Eye (tissue), 1 donor: ENCODE measurements at regions not wholly inside any gene's neighbourhood (a gene's known extent, or its start where the extent isn't known, plus 50 kb on each side); places are given as distances from the start of the nearest gene placed in this dataset.

Source experiments
- DNase-seq: peaks from one replicate; pipeline ENCODE4 v3.0.0-alpha.2; 2015

DNA sequence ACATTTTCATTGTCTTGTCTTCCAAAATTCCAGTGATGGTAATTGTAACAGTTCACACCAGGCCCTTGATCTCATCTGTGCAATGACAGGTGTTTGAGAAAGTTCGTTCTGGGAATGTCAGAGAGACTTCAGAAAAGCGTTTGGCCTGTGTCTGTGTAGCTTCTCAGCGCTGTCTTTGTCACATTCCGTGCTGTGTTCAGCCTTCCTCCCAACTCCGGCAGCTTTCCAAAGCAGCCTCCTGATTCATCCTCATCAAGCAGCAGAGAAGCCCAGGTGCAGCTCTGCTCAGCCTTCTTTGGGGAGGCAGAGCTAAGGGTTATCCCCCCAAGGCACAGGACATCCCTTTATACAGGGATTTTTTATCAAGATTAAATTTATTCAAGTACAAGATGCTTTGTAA is 494.0 kb upstream of the SUCLG2 start:
- no peak for DNase-seq

- DNase-seq: no peak
Measured at GRCh38 chr3:68142441-68142840, 488.0 kb upstream of the SUCLG2 start.

DNA sequence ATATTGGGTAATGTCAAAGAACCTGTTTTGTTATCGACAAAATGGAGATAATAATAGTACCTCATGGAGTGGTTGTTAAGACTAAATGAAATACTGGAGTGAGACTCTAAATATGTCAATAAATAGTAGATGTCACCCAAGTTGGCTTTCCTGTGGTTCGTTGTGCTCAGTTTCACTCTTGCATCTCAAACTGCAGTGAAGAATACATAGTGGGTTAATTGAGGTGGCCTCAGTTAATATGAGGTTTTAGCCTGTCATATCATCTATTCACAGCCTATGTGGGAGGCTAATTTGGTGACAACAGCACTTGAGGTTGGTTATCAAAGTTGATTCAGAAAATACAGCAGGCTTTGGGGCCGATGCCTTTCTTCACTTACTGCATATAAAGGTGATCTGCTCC is 485.5 kb upstream of the SUCLG2 start:
- no peak for DNase-seq

DNA sequence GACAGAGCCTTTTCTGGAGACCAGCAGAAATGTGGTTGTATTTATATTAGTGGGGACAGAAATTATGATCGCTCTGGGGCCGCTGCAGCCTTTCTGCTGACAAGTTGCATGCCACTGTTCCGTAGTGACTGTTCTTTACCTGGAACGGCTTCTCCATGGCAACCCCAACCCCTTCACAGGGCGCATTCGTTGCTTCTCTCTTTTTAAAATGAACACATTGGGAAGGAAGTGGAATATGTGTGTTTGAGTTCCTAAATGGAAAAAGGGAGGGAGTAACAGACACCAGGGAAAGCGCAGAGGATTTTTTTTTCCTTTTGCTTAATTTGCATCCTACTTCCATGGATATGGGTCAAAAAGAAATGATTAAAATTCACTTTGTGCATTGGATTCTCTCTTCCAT is 482.0 kb upstream of the SUCLG2 start:
- DNase-seq: no peak

- DNase-seq: no peak
Measured at GRCh38 chr3:68135067-68135466, 480.7 kb upstream of the SUCLG2 start.

DNA sequence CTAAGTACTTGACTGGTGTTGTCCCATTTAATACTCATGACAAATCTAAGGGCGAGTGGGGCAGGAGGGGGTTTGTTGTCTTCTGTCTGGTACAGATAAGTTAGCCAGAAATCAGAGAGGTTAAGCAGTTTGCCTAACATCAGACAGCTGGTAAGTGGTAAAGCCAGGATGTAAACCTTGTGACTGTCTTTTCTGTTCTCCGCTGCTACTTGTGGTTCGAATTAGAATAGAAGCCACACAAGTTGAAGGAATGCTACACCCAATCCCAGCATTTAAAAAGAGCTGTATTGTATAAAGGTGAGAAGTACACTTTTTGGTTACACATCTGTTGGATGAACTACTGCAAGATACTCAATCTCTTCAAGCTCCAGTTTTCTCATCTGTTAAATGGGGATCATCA is 474.7 kb upstream of the SUCLG2 start:
- no peak for DNase-seq

DNA sequence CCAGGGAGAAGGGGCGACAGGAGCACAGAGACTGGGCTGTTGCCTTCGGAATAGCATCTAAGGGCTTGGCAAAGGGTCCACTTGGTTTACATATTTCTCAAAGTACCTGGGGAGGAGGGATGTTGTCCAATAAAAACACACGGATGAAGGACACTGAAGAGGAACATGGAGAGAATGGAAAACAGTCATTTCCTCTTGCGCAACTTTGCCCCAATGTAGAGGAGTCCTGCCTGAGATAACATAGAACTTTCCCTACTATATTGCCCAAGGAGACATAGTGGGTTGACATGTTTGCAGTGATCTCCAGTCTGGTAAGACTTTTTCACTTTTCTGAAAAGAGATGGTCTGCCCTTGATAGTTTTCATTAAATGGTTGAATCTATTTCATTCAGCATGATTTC is 468.8 kb upstream of the SUCLG2 start:
- DNase-seq: no peak

GRCh38 chr3:68121287-68121686 is 466.9 kb upstream of the SUCLG2 start:
- DNase-seq: no peak

GRCh38 chr3:68116580-68116979 is 462.2 kb upstream of the SUCLG2 start:
- no peak for DNase-seq

DNA sequence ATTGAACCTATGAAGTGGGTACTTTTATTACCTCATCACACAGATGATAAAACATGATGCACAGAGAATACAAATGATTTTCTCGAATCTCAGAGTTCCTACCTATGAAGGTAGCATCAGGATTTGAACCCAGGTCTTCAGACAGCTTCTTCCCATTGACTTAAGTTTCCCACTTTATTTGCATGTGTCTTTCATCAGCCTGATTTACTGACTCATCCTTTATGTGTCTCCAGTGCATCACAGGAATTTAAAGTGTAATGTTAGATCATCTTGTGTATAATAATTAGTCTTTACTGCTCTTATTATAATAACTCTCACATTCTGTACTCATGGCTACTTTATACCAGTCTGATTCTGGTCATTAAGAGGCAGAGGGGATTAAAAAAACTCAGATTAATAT is 449.4 kb upstream of the SUCLG2 start:
- DNase-seq: no peak

GRCh38 chr3:68090571-68090970 is 436.2 kb upstream of the SUCLG2 start:
- no peak for DNase-seq

GRCh38 chr3:68089572-68090011 is 435.2 kb upstream of the SUCLG2 start:
- peak; percentile 13 for DNase-seq

DNA sequence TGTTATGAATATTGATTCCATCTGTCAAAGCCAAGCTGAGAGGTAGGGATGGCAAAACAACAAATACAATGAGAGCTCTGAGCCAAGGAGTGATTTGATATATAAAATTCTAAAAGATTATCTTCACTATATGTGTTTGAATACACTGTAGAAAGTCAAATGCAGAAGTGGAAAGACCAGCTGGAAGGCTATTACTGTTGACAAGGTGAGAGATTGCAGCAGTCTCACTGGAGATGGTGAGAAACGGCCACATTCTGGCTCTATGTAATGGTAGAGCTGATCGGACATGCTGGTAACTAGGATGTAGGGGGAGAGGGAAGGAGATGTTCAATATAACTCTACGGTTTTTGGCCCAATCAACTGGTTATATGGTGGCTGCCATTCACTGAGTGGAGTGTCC is 434.2 kb upstream of the SUCLG2 start:
- no peak for DNase-seq

GRCh38 chr3:68088216-68088615 is 433.8 kb upstream of the SUCLG2 start:
- DNase-seq: no peak

DNA sequence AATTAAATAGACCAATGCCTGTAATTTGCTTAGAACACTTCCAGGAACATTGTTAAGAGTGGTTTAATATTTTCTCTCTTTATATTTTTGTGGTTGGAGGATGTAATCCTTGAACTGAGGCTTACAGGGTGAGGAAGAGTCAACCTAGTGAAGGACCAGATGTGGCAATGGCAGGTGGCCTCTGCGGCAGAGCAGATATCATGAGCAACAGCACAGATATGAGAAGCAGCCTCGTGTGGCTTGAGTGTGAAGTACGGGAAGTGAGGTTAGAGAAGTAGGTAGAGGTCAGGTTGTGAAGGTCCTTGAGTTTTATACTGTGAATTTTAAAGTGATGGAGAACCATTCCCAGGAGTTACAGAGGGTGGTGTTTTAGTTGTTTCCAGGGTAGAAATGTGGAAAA is 417.6 kb upstream of the SUCLG2 start:
- no peak for DNase-seq

DNA sequence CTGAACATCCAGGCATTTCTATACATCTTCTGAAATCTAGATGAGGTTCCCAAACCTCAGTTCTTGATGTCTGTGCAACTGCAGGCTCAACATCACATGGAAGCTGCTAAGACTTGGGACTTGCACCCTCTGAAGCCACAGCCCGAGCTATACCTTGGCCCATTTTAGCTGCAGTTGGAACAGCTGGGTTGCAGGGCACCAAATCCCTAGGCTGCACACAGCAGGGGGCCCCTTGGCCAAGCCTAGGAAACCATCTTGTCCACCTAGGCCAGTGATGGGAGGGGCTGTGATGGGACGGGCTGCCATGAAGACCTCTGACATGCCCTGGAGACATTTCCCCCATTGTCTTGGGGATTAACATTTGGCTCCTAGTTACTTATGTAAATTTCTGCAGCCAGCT is 415.8 kb upstream of the SUCLG2 start:
- no peak for DNase-seq

DNA sequence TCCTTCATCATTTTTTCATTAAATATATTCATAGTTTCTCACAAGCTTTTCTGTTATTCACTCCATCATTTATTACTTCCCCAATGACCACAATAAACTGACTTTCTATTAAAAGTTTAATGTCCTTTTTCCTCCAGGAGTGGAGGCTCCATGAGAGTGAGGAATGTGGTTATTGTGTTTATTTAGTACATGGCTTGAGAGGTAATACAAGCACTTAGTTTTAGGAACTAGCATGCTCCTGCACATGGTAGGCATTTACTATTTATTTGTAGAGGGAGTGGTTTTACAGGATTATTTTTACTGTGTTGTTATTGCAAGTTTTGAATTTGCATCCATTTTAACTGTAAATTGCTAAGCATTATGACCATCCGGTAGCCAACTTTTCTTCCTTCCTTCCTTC is 412.9 kb upstream of the SUCLG2 start:
- no peak for DNase-seq

GRCh38 chr3:68062926-68063325 is 408.5 kb upstream of the SUCLG2 start:
- no peak for DNase-seq

- no peak for DNase-seq
Measured at GRCh38 chr3:68060910-68061309, 406.5 kb upstream of the SUCLG2 start.

DNA sequence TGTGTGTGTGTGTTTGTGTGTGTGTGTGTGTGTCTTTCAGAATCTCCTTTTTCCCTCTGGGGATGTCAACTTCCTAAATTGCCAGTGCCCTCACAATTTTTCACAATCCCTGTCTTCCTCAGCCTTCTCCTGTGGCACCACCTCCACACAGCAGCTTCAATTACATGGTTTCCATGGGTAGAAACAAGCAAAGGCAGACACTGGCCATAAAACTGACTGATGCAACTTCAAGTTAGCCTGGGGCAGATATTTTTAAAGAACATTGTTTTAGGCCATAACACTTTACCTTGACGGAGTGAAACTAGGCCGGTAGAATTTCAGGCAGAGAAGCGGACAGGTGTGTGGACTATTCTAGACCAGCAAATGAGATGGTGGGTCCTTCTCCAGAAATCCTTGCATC is 405.8 kb upstream of the SUCLG2 start:
- DNase-seq: no peak

DNA sequence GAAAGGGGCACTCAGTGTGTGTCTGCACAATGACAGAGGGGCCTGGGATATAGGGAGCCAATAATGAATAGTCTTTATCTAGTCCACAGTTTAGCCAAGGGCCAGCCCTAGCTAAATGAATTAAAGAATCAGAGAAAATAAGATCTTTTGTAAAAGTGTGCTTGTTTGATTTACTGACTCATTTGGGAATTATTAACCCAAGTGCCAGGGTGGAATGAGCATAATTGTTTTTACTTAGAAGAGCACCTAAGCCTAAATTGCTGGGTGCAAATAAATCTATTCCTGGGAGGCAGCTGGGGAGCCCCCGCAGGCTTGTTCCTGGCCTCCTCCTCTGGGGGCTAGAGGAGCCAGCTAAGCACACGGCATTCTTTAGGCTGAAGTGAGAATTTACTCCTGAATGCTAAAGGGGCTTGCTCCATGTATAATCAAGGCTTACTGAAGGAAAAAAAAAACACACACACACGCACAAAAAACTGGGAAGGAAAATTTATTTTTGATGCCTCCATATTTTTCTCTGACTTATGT is 405.3 kb upstream of the SUCLG2 start:
- DNase-seq: no peak

- no peak for DNase-seq
Measured at GRCh38 chr3:68057637-68058320, 403.4 kb upstream of the SUCLG2 start.

GRCh38 chr3:68056556-68056955 is 402.1 kb upstream of the SUCLG2 start:
- no peak for DNase-seq

DNA sequence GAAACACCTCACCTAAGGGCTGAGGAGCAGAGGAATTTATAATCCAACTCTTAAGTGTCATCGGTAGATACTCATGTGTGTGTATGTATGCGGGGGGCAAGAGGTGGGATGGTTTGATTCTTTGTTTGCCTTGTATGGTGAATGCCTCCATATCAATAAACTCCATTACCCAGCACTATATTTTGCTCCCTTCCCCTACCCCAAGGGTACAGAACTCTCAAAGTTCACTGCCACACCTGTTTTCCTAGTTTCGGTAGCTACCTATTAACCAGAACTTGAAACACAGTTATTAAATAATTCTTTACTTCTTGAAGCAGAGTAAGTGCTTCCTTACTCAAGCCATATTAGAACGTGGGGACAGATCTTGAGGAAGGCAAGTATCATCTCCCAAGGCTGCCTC is 400.8 kb upstream of the SUCLG2 start:
- no peak for DNase-seq

DNA sequence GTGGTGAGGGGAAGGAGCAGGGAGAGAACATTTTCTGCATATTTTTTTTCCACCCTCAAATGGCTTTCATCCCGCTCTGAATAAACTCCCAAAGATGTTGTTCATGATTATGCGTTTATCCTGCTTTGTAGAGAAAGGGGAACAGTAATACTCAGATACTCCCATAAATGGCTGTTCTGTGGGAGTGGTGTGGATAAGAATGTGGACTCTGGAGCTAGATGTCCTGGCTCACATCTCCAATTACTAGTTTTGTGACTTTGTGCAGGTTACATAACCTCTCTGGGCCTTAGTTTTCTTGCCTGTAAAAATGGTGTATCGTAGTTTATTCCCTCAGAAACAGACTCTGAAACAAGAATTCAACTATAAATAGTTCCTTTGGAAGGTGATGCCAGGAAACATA is 395.4 kb upstream of the SUCLG2 start:
- no peak for DNase-seq
